HG02798 (cell line): ENCODE measurements at regions not wholly inside any gene's neighbourhood (a gene's known extent, or its start where the extent isn't known, plus 50 kb on each side); places are given as distances from the start of the nearest gene placed in this dataset.
"Not testable (repeated sequence)": the region's sequence is repeated elsewhere in the genome, so short reads cannot be mapped to it uniquely, and the experiment has no call there.

Experiments used
- ATAC-seq: cut with Tn5 transposase; IDR thresholded peaks from one replicate; pipeline ENCODE4 v1.9.1; 2021; ENCODE audit warnings: mild to moderate bottlenecking; ENCODE audit not compliant: unreplicated experiment, poor library complexity

DNA sequence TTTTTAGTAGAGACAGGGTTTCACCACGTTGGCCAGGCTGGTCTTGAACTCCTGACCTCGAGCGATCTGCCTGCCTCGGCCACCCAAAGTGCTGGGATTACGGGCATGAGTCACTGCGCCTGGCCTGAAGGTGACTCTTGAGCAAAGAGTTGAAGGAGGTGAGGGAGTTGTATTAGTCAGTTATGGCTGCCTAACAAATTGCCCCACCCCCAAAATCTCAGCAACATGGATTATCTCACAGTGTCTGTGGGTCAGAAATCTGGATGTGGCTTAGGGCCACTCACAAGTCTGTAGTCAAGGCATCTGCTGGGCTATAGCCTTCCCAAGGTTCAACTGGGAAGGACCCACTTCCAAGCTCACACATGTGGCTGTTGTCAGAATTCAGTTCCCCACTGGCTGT, 52.8 kb upstream of the ADGRE5 start:
- ATAC-seq = no peak

DNA sequence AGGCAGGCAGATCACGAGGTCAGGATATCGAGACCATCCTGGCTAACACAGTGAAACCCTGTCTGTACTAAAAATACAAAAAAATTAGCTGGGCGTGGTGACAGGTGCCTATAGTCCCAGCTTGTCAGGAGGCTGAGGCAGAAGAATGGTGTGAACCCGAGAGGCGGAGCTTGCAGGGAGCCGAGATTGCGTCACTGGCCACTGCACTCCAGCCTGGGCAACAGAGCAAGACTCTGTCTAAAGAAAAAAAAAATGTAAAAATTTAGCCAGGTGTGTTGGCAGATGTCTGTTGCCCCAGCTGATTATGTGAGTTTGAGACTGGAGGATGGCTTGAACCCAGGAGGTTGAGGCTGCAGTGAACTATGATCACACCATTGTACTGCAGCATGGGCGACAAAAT, 54.2 kb upstream of the ADGRE5 start:
- not testable (repeated sequence) for ATAC-seq

DNA sequence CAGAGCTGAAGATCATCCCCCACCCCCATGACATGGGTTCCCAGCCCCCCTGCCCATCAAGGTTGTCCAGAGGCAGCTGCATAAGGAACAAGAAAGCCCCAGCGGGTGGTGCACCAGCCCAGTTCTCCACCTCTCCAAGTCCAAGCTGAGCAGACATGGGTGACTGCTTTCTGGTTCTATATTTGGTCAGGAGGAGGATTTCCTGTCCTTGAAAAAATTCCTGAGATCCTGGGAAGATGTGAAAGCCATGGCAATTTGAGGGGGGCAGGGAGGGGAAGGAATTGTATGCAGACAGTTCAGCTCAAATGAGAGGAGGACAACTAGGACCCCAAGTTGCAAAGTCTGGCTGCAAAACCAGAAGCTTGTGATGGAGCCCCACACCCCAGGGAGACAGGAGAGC, 55.4 kb upstream of the ADGRE5 start:
- ATAC-seq = no peak

DNA sequence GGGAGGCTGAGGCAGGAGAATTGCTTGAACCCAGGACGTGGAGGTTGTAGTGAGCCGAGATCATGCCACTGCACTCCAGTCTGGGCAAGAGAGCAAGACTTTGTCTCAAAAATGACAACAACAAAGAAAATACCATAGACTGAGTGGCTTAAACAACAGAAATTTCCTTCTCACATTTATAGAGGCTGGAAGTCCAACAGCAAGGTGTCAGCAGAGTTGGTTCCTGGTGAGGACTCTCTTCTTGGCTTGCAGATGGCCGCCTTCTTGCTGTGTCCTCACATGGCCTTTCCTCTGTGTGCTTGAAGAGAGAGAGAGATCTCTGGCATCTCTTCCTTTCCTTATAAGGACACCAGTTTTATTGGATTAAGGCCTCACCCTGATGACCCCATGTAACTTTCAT, 56.1 kb upstream of the ADGRE5 start:
- no peak for ATAC-seq

DNA sequence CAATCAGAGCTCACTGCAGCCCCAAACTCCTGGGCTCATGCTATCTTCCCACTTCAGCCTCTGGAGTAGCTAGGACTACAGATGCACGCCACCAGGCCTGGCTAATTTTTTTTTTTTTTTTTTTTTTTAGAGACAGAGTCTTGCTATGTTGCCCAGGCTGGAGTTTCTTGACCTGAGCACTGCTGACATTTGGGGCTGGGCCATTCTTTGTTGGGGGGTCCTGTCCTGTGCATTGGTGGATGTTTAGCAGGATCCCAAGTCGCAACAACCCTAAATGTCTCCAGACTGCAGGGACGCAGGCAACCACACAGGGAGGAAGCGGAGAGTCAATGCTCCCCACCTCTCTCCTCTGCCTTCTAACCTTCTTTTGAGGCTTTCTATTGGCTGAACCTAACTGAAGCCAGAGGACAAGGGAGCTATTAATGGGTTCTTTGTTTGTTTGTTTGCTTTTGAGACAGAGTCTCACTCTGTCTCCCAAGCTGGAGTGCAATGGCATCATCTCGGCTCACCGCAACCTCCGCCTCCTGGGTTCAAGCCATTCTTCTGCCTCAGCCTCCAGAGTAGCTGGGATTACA, 58.3 kb upstream of the ADGRE5 start:
- ATAC-seq = no peak

DNA sequence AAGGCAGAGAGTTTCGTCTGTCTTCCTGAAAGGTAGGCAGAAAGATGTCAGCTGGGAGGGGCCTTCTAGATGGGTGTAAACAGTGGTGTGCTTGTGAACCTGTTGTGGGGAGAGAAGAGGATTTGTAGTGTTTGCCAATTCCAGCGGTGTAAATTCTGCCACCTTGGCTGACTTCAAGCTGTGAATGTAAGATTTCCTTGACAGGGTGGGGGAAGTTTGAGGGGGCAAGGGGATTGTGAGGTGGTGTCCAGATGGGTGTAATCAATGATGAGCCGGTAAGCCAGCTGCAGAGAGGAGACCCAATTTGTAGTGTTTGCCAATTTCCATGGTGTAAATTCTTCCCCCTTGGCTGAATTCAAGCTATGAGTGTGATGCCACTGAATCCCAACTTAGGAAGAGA, 61.0 kb upstream of the ADGRE5 start:
- ATAC-seq = no peak

DNA sequence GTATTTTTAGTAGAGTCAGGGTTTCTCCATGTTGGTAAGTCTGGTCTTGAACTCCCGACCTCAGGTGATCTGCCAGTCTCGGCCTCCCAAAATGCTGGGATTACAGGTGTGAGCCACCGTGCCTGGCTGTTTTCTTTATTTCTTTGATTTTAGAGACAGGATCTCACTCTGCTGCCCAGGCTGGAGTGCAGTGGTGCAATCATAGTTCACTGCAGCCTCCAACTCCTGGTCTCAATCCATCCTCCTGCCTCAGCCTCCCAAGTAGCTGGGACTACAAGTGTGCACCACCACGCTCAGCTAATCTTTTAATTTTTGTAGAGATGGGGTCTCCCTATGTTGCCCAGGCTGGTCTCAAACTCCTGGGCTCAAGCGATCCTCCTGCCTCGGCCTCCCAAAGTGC, 61.5 kb upstream of the ADGRE5 start:
- not testable (repeated sequence) for ATAC-seq

DNA sequence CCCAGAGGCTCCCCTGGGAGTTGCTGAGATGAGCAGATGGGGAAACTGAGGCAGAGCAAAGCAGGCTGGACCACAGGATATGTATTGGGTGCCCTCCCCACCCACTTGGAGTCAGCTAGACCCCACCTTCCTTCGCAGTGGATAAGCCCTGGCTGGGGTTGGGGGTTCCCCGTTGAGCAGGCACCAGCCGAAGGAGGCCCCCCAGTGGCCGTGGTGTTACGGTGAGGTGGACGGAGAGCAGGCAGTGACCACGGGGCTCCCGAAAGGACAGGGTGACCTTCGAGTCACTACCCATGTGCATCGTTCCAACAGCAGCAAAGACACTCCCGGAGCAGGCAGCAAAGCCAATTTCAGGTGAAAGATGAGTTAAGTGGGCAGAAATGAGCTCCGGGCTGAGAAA, 62.4 kb upstream of the ADGRE5 start:
- ATAC-seq = no peak

DNA sequence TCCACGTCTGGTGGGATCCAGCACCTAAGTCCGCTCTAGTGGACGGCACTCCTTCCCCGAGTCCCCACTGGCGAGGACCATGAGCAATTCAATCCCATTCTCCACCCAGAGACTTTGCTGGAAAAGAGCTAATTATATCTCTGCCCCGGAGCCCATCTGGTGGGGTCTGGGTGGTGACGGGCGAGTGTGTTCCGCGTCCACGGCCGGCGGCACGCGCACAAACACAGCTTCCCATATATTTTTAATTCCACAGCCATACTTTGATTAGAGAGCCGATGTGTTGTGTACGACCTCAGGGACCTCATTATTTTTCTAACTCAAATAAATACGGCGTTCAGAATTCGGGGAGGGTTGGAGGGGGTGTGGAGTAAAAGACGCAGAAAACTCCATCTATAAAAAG, 64.1 kb upstream of the ADGRE5 start:
- no peak for ATAC-seq

DNA sequence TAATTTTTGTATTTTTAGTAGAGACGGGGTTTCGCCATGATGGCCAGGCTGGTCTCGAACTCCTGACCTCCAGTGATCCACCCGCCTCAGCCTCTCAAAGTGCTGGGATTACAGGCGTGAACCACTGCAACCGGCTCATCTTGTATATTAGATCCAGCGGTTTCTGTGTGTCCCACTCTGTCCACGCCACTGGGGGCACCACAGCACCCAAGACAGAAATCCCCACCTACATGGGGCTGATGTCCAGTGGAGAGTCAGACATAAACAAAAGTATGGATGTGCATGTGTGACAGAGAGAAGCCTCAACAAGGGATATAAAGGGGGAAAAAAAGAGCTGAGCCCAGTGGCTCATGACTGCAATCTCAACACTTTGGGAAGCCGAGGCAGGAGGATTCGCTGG, 65.8 kb upstream of the ADGRE5 start:
- no peak for ATAC-seq

DNA sequence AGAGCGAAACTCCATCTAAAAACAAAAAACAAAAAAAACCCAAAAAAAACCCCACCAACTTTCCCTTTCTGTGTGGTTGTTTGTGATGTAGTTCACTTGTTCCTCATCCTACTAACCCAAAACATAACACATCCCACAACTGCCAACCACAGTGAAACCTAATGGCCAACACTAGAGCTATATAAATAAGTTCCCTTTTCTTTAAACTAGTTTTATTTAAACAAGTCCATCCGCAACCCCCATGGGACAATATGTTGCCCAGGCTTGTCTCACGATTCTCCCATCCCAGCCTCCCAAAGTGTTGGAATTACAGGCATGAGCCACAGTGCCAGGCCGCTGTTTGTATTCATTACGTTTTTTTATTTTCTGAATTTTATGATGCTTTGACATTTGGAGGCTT, 71.2 kb upstream of the ADGRE5 start:
- no peak for ATAC-seq

DNA sequence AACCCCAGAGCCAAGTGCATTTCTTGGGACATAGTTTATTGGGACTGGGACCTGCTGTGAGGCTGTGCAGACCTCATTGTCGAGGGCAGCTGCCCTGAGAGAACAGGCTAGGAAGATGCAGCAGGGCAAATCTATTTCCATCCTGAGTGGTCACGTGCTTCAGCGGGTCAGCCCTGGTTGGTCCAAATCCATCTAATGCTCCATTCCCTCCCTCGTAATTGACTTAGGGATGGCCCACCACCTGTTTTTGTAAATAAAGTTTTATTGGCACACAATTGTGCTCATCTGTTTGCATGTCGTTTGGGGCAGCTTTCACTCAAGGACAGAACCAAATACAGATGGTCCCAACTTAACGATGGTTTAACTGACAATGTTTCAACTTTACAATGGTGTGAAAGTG, 75.5 kb upstream of the ADGRE5 start:
- no peak for ATAC-seq

DNA sequence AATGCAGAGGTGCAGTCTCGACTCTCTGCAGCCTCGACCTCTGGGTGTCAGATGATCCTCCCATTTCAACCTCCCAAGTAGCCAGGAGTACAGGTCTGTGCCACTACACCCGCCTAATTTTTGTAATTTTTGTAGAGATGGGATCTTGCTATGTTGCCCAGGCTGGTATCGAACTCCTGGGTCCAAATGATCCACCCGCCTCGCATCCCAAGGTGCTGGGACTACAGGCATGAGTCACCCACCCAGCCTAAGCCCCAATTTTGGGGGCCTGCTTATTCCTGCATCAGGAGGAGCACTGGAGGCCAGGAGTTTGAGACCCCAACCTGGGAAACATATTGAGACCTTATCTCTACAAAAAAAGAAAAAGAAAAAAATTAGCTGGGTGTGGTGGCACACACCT, 80.1 kb upstream of the ADGRE5 start:
- no peak for ATAC-seq

DNA sequence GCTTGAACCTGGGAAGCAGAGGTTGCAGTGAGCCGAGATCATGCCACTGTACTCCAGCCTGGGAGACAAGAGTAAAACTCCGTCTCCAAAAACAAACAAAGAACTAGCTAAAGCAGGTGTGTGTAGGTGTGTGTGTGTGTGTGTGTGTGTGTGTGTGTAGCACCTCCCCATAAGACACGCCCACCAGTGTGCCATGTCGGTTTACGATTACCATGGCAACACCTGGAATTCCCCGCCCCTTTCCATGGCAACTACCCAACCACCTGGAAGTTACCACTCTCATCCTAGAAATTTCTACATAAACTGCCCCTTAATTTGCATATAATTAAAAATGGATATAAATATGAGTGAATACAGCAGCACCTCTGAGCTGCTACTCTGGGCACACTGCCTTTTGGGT, 80.9 kb upstream of the ADGRE5 start:
- no peak for ATAC-seq

DNA sequence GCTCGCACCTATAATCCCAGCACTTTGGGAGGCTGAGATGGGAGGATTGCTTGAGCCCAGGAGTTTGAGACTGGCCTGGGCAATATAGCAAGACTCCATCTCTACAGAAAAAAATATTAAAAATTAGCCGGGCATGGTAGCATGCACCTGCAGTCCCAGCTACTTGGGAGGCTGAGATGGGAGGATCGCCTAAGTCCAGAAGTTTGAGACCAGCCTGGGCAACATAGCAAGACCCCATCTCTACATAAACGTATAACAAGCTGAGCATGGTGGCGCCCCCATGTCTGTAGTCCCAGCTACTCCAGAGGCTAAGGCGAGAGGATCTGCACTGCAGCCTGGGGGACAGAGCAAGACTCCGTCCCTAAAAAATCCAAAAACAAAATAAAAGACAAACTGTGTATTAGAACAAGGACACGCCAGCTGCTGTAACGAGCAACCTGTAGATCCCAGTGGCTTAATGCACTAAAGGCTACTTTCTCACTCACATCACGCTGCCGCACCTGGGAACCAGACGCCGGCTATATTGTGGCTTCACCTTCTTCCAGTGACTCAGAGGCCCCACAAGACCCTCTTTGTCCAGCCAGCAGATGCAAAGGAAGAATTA, 81.9 kb upstream of the ADGRE5 start:
- not testable (repeated sequence) for ATAC-seq

DNA sequence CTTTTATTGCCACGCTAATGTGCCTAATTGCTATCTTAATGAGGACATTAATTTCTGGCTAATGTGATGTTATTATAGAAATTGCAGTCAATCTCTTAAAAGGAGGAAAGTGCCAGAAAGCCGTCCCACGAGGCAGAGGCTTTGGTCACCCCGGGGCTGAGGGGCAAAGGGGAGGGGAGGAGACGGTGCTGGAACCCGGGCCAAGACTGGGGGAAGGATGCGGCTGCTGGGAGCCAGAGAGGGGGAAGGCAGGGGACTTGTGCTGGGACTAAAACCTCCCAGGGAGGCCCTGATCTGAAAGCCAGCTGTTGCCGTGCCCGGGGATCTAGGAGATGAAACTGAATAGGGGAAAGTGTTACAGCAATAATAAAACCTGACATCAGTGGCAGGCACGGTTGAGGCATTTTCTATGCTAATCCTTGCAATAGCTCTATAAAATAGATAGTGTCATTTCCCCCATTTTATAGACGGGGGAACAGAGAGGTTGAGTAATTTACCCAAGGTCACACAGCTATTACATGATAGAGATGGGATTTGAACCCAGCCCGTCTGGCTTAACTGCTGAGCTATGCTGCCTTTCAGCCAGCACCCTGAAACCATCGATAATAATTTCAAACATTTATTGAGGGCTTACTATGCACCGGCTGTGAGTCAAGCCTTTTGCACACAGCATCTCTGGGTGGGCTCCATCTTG, 83.2 kb upstream of the ADGRE5 start:
- ATAC-seq = not testable (repeated sequence)

DNA sequence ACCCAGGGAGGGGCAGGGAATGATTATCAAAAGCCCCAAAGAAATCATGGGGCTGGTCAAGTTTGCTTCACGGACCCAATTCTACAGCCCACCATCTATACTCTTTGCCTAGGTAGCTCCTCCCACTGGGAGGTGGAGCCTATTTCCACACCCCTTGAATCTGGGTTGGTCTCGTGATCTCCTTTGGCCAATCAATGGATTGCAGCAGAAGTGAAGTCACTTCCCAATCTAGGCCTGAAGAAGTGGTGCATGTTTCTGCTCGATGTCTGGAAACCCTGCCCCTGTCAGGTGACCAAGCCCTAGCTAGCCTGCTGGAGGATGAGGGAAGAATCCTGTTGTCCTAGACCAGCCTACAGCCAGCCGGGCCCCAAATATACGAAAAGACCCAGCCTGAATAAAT, 86.3 kb upstream of the ADGRE5 start:
- not testable (repeated sequence) for ATAC-seq

DNA sequence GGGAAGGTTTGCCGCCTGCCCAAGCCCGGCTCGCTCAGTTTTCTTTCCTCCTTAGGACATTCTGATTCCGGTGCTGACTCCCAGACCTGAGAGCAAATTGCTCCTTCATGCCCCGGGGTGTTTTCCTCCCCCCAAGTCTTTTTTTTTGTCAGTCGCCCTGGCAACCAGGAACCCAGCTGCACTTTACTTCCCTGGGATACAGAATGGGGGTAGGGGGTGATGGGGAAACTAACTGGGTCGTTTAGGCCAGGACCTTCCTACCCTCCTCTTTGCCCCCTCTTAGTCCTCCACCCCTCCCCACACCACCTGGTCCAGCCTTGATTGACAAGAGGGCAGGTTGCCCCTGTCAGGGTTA, 87.5 kb upstream of the ADGRE5 start:
- ATAC-seq = not testable (repeated sequence)

DNA sequence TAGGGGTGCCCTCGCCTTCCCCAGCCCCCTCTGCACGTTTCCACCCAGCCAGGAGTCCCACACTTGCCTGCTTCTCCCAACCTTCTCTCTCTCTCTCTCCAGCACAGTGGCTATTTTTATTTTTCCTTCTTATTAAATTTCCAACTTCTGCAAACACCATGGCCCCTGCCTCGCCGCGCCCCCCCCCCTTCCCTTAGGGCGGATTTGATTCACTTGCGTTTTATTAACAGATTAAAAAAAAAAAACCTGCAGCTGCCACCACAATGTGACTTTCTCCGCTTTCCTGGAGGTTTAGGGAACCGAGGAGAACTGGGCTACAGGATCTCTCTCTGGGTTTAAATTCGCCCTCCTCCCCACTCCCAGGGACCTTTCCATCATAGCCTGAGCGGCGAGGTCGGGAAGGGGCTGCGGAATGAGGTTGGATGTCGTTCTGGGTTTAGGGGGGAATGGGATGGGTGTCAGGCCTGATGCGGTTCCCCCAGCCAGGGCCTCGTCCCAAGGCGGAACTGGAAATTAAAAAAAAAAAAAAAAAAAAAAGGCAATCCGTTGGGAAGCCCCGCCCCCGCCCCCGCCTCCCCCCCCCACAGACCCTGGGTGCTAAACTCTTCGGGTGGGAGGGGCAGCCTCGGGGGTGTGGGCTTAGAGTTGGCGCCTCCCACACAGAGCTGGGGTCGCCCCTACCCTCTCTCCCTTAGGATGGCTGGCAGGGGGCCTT, 87.3 kb upstream of the ADGRL1 start:
- not testable (repeated sequence) for ATAC-seq

DNA sequence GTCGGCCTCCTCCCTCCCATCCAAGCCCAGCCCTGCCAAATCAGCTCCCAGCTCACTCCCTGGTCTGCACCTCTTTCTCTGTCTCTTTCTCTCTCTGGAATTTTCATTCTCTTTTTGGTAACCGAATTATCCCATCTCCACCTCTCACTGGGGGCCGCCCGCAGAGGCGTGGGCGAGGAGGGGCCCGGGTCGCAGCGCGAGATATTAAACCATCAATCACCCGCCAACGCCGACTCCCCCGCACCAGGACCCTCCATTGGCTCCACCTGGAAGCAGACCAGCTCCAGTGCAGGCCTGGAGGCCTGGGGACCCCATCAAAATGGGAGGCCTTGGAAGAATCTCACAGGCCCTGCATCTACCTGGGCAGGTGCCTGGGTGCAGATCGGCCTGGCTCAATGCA, 83.8 kb upstream of the ADGRL1 start:
- not testable (repeated sequence) for ATAC-seq

DNA sequence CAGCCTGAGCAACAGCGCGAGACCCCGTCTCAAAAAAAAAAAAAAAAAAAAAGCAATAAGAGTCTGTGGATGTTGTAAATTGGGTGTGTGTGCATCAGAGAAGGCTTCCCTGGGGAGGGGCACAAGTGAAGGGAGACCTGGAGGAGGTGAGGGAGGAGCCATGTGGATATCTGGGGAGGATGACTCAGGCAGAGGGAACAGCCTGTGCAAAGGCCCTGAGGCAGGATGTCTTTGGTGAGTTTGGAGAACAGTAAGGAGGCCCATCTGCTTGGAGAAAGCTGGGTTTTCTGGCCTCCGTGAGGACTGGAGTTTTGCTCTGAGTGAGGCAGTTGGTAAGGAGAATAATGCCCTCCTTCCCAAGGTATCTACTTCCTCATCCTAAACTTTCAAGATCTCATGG, 81.9 kb upstream of the ADGRL1 start:
- ATAC-seq = not testable (repeated sequence)
